ENCODE measurements at regions not wholly inside any gene's neighbourhood (a gene's known extent, or its start where the extent isn't known, plus 50 kb on each side); places are given as distances from the start of the nearest gene placed in this dataset.

- TF ChIP-seq EZH2phosphoT487 (IDR thresholded peaks at IDR 0.05; ENCODE audit: low read depth, severe bottlenecking, unreplicated experiment): no peak
- TF ChIP-seq EZH2 (IDR thresholded peaks at IDR 0.05; ENCODE audit: borderline replicate concordance): no peak
Observed at GRCh38 chr10:2978574-2979273, 88.6 kb upstream of the PFKP start.
